MCF 10A (cell line): ENCODE measurements at regions not wholly inside any gene's neighbourhood (a gene's known extent, or its start where the extent isn't known, plus 50 kb on each side); places are given as distances from the start of the nearest gene placed in this dataset.

Source experiments
- BruUV-seq: library from RNA; stranded (reverse); fragments of 400-500 nt; replicated peaks from 2 replicates; lab custom pipeline; 2021; lab: Mats Ljungman, UMichigan
- CTCF ChIA-PET: fragments of 300-600 bp; sonication (Branson Sonifier 250); formaldehyde crosslinking; extraction: SDS; loops from one replicate; lab custom pipeline; 2021; ENCODE audit warnings: antibody characterized with exemption, inconsistent platforms; lab: Yijun Ruan, JAX
- POLR2A ChIA-PET: fragments of 300-600, 350-650 bp; sonication (Branson Sonifier 250); formaldehyde crosslinking; extraction: SDS; loops from one replicate; lab custom pipeline; 2020; ENCODE audit warnings: antibody characterized with exemption, inconsistent platforms; lab: Yijun Ruan, JAX
- DNase-seq: peaks from one replicate; pipeline ENCODE4 v3.0.0-alpha.2; 2018; ENCODE audit not compliant: unreplicated experiment
- H3K27ac Mint-ChIP-seq: one replicate; pipeline ENCODE4 v1.8.0; 2022; ENCODE audit warnings: mild to moderate bottlenecking, low read depth, mixed read lengths; ENCODE audit not compliant: unreplicated experiment
- H3K27me3 Mint-ChIP-seq: one replicate; pipeline ENCODE4 v1.8.0; 2022; ENCODE audit warnings: mixed read lengths; ENCODE audit not compliant: insufficient read depth, unreplicated experiment
- H3K36me3 Mint-ChIP-seq: one replicate; pipeline ENCODE4 v1.8.0; 2022; ENCODE audit warnings: mild to moderate bottlenecking, moderate library complexity, mixed read lengths; ENCODE audit not compliant: insufficient read depth, unreplicated experiment
- H3K4me1 Mint-ChIP-seq: one replicate; pipeline ENCODE4 v1.8.0; 2022; ENCODE audit warnings: mixed read lengths; ENCODE audit not compliant: insufficient read depth, unreplicated experiment
- H3K4me3 Mint-ChIP-seq: one replicate; pipeline ENCODE4 v1.8.0; 2022; ENCODE audit warnings: mild to moderate bottlenecking, moderate library complexity, mixed read lengths; ENCODE audit not compliant: unreplicated experiment
- H3K9me3 Mint-ChIP-seq: one replicate; pipeline ENCODE4 v1.8.0; 2022; ENCODE audit warnings: mixed read lengths; ENCODE audit not compliant: unreplicated experiment
- CTCF ChIP-seq: fragments of 200-600 bp; IDR thresholded peaks from one replicate; pipeline ENCODE4 v1.8.0; 2022; ENCODE audit warnings: antibody characterized with exemption, mild to moderate bottlenecking; ENCODE audit not compliant: unreplicated experiment
- intact Hi-C: fragments of 100-400 bp; cut with micrococcal nuclease; formaldehyde crosslinking; loops from 2 replicates; pipeline ENCODE4 v1.14.1; 2022

GRCh38 chr2:30338475-30338874 lies 107.1 kb downstream of the LBH start:
- Mint-ChIP-seq H3K27me3 (no peaks in the 10 kb centered on the region), H3K9me3 (no peaks in the 10 kb centered on the region), H3K4me1 (no peaks in the 10 kb centered on the region), H3K27ac (no peak overlapping the region), H3K4me3 (no peak overlapping the region), H3K36me3 (no peaks in the 10 kb centered on the region)
- no peak for DNase-seq
- BruUV-seq = no TSS peak
- TF ChIP-seq CTCF = no peak
- ChIA-PET CTCF (no interaction called here), POLR2A (no interaction called here)
- intact Hi-C loops = no loop called here

- no peak overlapping the region for H3K27ac Mint-ChIP-seq
- ChIA-PET POLR2A (no interaction called here), CTCF (no interaction called here)
- no peaks in the 10 kb centered on the region for H3K9me3 Mint-ChIP-seq
- H3K4me3 Mint-ChIP-seq = no peak overlapping the region
- no peaks in the 10 kb centered on the region for H3K4me1 Mint-ChIP-seq
- no peaks in the 10 kb centered on the region for H3K36me3 Mint-ChIP-seq
- DNase-seq = no peak
- no peaks in the 10 kb centered on the region for H3K27me3 Mint-ChIP-seq
- intact Hi-C loops = no loop called here
- no peak for TF ChIP-seq CTCF
- BruUV-seq = no TSS peak
These were observed 107.7 kb downstream of the LBH start for GRCh38 chr2:30339071-30339470.

DNA sequence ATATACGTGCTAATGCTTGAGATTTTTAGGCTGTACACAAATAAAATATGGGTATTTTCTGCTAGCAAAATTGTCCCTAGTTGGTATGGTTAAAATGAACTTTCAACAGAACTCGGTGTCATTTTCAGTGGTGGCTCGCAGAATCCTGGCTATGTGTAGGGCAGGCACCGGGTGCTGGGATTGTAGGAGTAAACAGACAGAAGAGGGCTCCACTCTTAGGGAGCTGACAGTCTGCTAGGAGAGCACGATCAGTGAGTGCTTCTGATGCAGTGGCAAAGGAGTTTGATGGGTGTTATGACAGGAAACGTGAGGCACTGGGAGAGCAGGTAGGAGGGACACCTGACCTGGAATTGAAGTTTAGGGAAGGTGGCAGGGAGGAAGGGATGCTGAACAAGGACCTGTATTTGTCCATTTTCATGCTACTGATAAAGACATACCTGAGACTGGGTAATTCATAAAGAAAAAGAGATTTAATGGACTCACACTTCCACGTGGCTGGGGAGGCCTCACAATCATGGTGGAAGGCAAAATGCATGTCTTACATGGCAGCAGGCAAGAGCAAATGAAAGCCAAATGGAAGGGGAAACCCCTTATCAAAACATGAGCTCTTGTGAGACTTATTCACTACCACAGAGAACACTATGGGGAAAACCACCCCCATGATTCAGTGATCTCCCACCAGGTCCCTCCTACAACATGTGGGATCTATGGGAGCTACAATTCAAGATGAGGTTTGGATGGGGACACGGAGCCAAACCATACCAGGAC lies 105.4 kb upstream of the LCLAT1 start:
- no peak overlapping the region for H3K4me3 Mint-ChIP-seq
- BruUV-seq = no TSS peak
- H3K9me3 Mint-ChIP-seq = no peaks in the 10 kb centered on the region
- intact Hi-C loops = no loop called here
- no peaks in the 10 kb centered on the region for H3K27me3 Mint-ChIP-seq
- H3K4me1 Mint-ChIP-seq = no peaks in the 10 kb centered on the region
- TF ChIP-seq CTCF = no peak
- no peak overlapping the region for H3K27ac Mint-ChIP-seq
- CTCF ChIA-PET = no interaction called here
- POLR2A ChIA-PET = interaction anchor here (0.7 kb wide), 1 partner anchor 28 kb away, joined by 3 read pairs; no protein-coding TSS in a partner anchor
- no peaks in the 10 kb centered on the region for H3K36me3 Mint-ChIP-seq
- DNase-seq = no peak

DNA sequence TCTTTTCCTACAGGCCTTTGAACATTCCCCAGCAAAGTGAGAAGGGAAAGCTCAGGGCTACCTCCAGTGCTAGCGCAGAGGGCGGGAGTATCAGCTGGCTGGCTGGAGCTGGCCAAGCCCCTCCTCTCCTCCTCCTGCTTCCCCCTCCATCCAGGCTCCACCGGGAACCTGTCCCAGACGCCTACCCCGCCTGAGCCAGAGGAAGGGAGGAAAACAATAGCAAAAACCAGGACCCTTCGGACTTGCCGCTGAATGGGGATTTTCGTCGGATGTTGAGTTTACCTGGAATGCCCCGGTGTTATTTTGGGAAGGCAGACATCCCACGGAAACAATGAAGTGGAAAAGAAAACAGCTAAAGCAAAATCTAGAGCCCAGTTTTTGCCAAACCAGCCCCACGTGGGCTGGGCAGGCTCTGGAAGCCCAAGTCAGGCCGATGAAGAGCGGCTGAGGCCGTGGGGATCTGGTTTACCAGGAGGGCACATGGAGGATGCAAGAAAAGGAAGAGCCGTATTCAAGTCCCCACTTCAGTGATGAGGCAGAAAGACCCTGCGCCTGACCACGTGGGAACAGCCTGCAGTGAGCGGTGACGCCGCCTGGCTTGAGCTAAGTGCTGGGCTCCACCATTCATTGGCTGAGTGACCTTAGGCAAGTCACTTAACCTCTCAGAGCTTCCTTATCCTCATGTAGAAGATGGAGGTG lies 100.4 kb upstream of the LCLAT1 start:
- Mint-ChIP-seq H3K4me1 (no peaks in the 10 kb centered on the region), H3K27ac (no peak overlapping the region), H3K36me3 (no peaks in the 10 kb centered on the region), H3K27me3 (peaks cover 12% of the 10 kb centered on the region), H3K9me3 (peaks cover 7% of the 10 kb centered on the region), H3K4me3 (no peak overlapping the region)
- ChIA-PET POLR2A (no interaction called here), CTCF (interaction anchor here (0.7 to 0.9 kb wide), 2 partner anchors 9 to 23 kb away, joined by 3 read pairs; no protein-coding TSS in a partner anchor)
- DNase-seq = no peak
- intact Hi-C loops = no loop called here
- TF ChIP-seq CTCF = no peak
- BruUV-seq = no TSS peak
